ENCODE measurements at regions not wholly inside any gene's neighbourhood (a gene's known extent, or its start where the extent isn't known, plus 50 kb on each side); places are given as distances from the start of the nearest gene placed in this dataset.

DNA sequence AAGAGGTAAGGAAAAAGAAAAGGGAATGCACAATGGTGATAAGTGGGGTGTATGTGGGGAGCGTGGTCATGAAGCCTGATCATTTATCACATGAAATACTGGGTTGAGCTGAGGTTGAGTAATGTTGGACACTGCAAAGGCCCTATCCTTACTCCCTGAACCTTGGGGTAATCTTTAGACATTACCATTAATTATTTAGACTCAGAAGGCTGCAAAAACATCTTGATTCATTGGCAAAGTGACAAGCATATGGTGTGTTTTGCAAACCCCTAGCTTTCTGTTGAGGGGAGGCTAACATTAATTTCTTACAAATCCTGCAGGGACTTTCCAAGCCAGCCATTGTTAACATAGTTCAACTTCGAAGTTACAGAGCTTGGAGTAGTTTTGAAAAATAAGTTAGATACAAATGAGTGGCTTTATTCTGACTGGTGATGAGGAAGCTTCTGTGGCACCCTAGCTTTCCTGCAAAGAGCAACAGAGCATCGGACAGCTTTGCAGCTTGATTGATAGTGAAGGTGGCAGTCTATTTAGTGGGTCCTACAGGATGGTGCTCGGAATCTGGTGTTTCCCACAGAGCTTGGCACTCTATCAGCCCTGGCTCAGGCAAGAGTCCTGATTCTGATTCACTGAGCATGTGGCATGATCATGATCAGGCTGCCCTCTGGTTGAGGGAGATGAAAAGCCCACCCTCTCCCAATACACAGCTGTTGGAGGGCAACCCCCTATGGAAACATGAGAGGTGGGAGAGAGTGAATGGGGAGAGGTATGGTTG, 153.7 kb upstream of the NPVF start:
- no peak overlapping the region for H3K27ac ChIP-seq
- intact Hi-C loops (cut with DNase I): no loop called here
- 71% methylated on average over 4 of the region's 4 CpGs for WGBS (ENCODE audit: insufficient coverage, low coverage, low lambda C conversion rate, missing lambda C conversion rate)
- ATAC-seq (no peak), DNase-seq (no peak)
- no peak for TF ChIP-seq POLR2A (IDR thresholded peaks at IDR 0.05)
- no peaks in the 10 kb centered on the region for H3K27me3 ChIP-seq
- no peaks in the 10 kb centered on the region for H3K9me3 ChIP-seq
- H3K4me1 ChIP-seq: no peaks in the 10 kb centered on the region
- H3K36me3 ChIP-seq: no peaks in the 10 kb centered on the region
- H3K4me3 ChIP-seq: no peak overlapping the region

DNA sequence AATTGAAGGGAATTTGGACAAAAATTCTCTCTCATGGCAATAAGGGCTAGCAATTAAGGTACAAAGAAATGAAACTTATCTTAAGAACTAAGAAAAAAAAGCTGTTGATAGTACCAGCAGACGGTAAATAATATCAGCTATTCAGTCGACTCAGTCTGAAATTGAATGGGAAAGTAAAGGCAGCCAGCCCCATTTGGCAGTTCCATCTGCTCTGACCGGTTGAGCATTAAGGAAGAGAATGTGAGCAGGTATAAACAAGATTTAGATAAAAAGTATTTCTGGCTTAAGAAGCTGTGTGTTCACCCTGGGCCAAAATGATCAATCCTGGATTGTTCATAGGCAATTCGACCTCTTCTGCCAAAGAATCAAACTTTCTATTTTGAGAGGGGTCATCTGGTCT, 154.6 kb upstream of the NPVF start:
- H3K27ac ChIP-seq: no peak overlapping the region
- intact Hi-C loops (cut with DNase I): no loop called here
- no peaks in the 10 kb centered on the region for H3K27me3 ChIP-seq

DNA sequence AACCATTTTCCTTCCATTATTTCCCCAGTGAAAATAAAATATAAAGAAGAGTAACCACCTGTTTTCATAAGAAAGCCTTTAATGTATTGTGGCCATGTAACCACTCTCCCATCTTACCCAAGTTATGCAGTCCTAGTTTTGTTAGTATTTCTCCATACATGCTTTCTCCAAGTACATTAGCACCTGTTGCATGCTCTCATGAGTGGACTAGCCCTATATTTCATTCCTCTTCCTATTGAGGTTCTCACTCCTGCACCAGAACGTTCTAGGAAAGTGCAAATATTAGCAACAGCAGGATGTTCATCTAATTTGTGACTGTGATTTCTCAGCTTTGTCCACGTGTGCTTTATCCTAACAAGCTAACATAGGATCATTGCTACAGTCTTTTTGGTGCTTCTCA, 155.1 kb upstream of the NPVF start:
- 50% methylated on average over 2 of the region's 2 CpGs for WGBS (ENCODE audit: insufficient coverage, low coverage, low lambda C conversion rate, missing lambda C conversion rate)
- no peaks in the 10 kb centered on the region for H3K9me3 ChIP-seq
- TF ChIP-seq, protein P1, sequence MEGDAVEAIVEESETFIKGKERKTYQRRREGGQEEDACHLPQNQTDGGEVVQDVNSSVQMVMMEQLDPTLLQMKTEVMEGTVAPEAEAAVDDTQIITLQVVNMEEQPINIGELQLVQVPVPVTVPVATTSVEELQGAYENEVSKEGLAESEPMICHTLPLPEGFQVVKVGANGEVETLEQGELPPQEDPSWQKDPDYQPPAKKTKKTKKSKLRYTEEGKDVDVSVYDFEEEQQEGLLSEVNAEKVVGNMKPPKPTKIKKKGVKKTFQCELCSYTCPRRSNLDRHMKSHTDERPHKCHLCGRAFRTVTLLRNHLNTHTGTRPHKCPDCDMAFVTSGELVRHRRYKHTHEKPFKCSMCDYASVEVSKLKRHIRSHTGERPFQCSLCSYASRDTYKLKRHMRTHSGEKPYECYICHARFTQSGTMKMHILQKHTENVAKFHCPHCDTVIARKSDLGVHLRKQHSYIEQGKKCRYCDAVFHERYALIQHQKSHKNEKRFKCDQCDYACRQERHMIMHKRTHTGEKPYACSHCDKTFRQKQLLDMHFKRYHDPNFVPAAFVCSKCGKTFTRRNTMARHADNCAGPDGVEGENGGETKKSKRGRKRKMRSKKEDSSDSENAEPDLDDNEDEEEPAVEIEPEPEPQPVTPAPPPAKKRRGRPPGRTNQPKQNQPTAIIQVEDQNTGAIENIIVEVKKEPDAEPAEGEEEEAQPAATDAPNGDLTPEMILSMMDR (IDR thresholded peaks at IDR 0.05): no peak
- no peak for TF ChIP-seq POLR2A (IDR thresholded peaks at IDR 0.05)
- no peak overlapping the region for H3K27ac ChIP-seq
- intact Hi-C loops (cut with DNase I): no loop called here
- no peaks in the 10 kb centered on the region for H3K36me3 ChIP-seq
- H3K27me3 ChIP-seq: no peaks in the 10 kb centered on the region
- ATAC-seq (no peak), DNase-seq (no peak)
- H3K4me1 ChIP-seq: no peaks in the 10 kb centered on the region
- H3K4me3 ChIP-seq: no peak overlapping the region

More for the DNA sequence above, 154.6 kb upstream of the NPVF start:
- Histone ChIP-seq H3K36me3 (no peaks in the 10 kb centered on the region), H3K9me3 (no peaks in the 10 kb centered on the region), H3K4me3 (no peak overlapping the region), H3K4me1 (no peaks in the 10 kb centered on the region)
- 54% methylated on average over 3 of the region's 4 CpGs for WGBS (ENCODE audit: insufficient coverage, low coverage, low lambda C conversion rate, missing lambda C conversion rate)
- TF ChIP-seq, protein P1 (IDR thresholded peaks at IDR 0.05): no peak
- TF ChIP-seq POLR2A (IDR thresholded peaks at IDR 0.05): no peak
- DNase-seq (no peak), ATAC-seq (no peak)

DNA sequence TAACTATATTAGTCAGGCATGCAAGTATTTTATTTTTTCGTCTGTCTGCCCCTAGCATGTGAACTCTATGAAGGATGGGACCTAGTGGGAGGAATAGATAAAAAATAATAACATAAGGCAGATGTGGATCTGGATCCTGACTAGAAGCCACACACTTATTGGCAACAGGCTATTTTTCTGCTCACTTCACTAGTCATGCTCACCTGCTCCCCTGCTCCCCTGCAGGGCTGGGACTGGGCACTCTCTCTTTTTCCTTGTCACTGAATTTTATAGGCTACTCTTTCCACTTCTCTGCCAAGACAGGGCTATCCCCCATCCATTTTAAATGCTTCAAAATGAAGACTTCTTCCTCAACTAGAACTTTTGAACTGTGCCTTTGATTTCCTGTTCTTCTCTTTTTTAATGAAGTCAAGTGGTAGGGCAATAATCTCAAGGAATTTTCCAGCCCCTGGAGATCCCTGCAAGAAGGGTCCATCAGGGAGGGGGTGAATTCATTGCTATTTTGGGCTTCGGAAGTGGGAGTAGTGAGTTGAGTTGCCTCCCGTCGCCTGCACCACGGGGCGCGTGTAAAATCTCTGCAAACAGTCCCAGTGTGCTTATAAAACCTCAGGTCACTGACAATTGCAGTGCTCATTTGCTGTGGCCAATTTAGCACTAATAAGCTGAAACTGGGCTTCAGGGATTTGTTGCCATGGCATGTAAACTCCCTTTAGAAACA, 156.7 kb upstream of the NPVF start:
- TF ChIP-seq, protein P1 (IDR thresholded peaks at IDR 0.05): no peak
- TF ChIP-seq POLR2A (IDR thresholded peaks at IDR 0.05): no peak
- intact Hi-C loops (cut with DNase I): loop anchor here (5.0 kb wide), 2 partner anchors 123 to 128 kb away; no protein-coding TSS in a partner anchor
- H3K4me1 ChIP-seq: no peaks in the 10 kb centered on the region
- no peaks in the 10 kb centered on the region for H3K9me3 ChIP-seq
- H3K36me3 ChIP-seq: no peaks in the 10 kb centered on the region
- DNase-seq: no peak
- H3K27me3 ChIP-seq: no peaks in the 10 kb centered on the region
- no peak overlapping the region for H3K4me3 ChIP-seq
- no peak overlapping the region for H3K27ac ChIP-seq
- peak in 1 of 4 donors; percentile 25 for ATAC-seq
- 89% methylated on average over 7 of the region's 7 CpGs for WGBS (ENCODE audit: insufficient coverage, low coverage, low lambda C conversion rate, missing lambda C conversion rate)
